GM23248 (cell line): ENCODE measurements at regions not wholly inside any gene's neighbourhood (a gene's known extent, or its start where the extent isn't known, plus 50 kb on each side); places are given as distances from the start of the nearest gene placed in this dataset.
A peak's percentile ranks its signal among the peaks of the same experiment; 100 is the strongest.

Source experiments
- DNase-seq: peaks from one replicate; pipeline ENCODE4 v3.0.0-alpha.2; 2015
- H2AFZ ChIP-seq: fragments of 200-600 bp; sonication (generic); 2 replicates; pipeline ENCODE4 v1.6.1; 2016; ENCODE audit warnings: antibody characterized with exemption
- H3F3A ChIP-seq: fragments of 200-600 bp; sonication (generic); 2 replicates; pipeline ENCODE4 v1.6.1; 2016; ENCODE audit warnings: mild to moderate bottlenecking, antibody characterized with exemption, mixed run types; ENCODE audit not compliant: insufficient read depth
- H3K27ac ChIP-seq: fragments of 200-600 bp; sonication (generic); 2 replicates; pipeline ENCODE4 v1.5.1; 2016; ENCODE audit warnings: mild to moderate bottlenecking
- H3K27me3 ChIP-seq: fragments of 200-600 bp; sonication (generic); replicated peaks from 2 replicates; pipeline ENCODE4 v1.6.1; 2016; ENCODE audit warnings: mild to moderate bottlenecking; ENCODE audit not compliant: insufficient read depth
- H3K36me3 ChIP-seq: fragments of 200-600 bp; sonication (generic); 2 replicates; pipeline ENCODE4 v1.6.1; 2016; ENCODE audit warnings: low read depth, mild to moderate bottlenecking
- H3K4me1 ChIP-seq: fragments of 200-600 bp; sonication (generic); 2 replicates; pipeline ENCODE4 v1.6.1; 2016; ENCODE audit warnings: mild to moderate bottlenecking; ENCODE audit not compliant: insufficient read depth
- H3K4me2 ChIP-seq: fragments of 200-600 bp; sonication (generic); one replicate; pipeline ENCODE4 v1.6.1; 2016; ENCODE audit warnings: mild to moderate bottlenecking; ENCODE audit not compliant: unreplicated experiment
- H3K4me3 ChIP-seq: fragments of 200-600 bp; sonication (generic); 2 replicates; pipeline ENCODE4 v1.5.1; 2016; ENCODE audit warnings: mild to moderate bottlenecking
- H3K79me2 ChIP-seq: fragments of 200-600 bp; sonication (generic); 2 replicates; pipeline ENCODE4 v1.6.1; 2016; ENCODE audit warnings: mild to moderate bottlenecking; ENCODE audit not compliant: insufficient read depth
- H3K9ac ChIP-seq: fragments of 200-600 bp; sonication (generic); 2 replicates; pipeline ENCODE4 v1.6.1; 2016; ENCODE audit warnings: mild to moderate bottlenecking
- H3K9me2 ChIP-seq: fragments of 200-600 bp; sonication (generic); 2 replicates; pipeline ENCODE4 v1.6.1; 2016; ENCODE audit warnings: mixed run types, mild to moderate bottlenecking, moderate library complexity; ENCODE audit not compliant: insufficient read depth
- H3K9me3 ChIP-seq: fragments of 200-600 bp; sonication (generic); one replicate; pipeline ENCODE4 v1.6.1; 2017; ENCODE audit warnings: low read depth
- H4K20me1 ChIP-seq: fragments of 200-600 bp; sonication (generic); 2 replicates; pipeline ENCODE4 v1.6.0; 2016; ENCODE audit not compliant: insufficient read depth
- EZH2 ChIP-seq: fragments of 200-600 bp; sonication (generic); IDR thresholded peaks from 2 replicates; pipeline ENCODE4 v1.6.1; 2018; ENCODE audit warnings: antibody characterized with exemption, mild to moderate bottlenecking; ENCODE audit not compliant: insufficient read depth, poor library complexity, severe bottlenecking
- EZH2phosphoT487 ChIP-seq: fragments of 200-600 bp; sonication (generic); IDR thresholded peaks from 2 replicates; pipeline ENCODE4 v1.6.1; 2018; ENCODE audit warnings: antibody characterized with exemption, moderate library complexity, mild to moderate bottlenecking, low read depth; ENCODE audit not compliant: insufficient read depth
- WGBS, 2 experiments: methylation state at CpG; one replicate each; pipeline ENCODE4 v1.1.6; 2015 to 2017; ENCODE audit warnings: low lambda C conversion rate in 2 of 2, low coverage in 1 of 2; ENCODE audit errors: missing lambda C conversion rate in 2 of 2; 5-methylcytosine and 5-hydroxymethylcytosine counted together
- in situ Hi-C: fragments of 300-500 bp; cut with MboI; formaldehyde crosslinking; loops from 2 replicates; pipeline ENCODE4 v1.15.0; 2020

DNA sequence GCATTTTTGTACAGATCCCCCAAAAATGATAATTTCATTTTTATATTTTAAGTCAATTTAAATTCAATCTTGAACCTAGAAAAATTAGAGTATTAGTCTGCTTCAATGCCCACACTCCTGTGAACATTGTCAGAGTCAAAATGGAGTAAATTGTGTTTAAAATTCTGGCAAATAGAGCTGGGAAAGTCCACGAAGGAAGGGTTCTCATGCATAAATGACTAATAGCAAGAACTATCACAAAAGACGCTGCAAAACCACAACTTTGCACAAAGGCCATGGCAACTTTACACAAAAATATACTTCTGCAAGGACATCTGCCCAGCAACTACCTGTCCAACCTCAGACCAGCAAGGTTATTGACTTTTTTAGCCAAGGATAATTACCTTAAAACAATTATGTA lies 203.2 kb upstream of the SMLR1 start:
- H2AFZ ChIP-seq, result no peak overlapping the region
- in situ Hi-C loops, result no loop called here
- H3K27ac ChIP-seq, result no peak overlapping the region

DNA sequence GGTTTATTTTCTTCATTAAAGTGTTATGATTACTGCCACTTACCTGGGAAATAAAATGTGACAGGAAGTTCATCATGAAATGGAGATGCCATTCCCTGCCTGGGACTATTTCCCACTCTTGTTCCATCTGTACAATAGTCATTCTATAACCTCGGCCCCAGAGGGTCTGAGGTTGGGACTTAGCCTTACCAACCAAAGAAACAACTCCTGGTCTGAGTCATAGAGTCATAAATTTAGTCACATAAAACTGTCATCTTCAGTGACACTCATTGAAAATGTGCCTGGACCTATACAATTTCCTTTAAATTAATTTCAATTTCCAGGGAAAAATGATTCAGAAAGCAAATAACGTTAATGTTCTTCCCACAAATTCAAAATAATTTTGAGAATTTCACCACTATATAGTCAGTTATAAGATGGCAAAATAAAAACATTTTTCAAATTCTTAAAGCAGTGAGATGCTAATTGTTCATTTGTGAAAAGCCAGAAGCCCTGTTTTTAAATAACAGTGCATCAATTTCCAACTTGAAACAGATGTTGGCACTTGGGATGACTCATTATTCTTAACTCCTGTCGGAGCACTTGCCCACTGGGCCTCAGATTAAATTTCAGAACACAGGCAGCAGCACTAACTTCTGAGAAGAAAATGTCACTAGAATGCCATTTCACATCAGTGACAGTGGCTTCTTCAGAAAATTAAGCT lies 201.2 kb upstream of the SMLR1 start:
- no peaks in the 10 kb centered on the region for H3K9me3 ChIP-seq
- H3F3A ChIP-seq, result peaks cover 18% of the 10 kb centered on the region
- no peaks in the 10 kb centered on the region for H4K20me1 ChIP-seq
- no peaks in the 10 kb centered on the region for H3K36me3 ChIP-seq
- peak; percentile 85 for DNase-seq
- H3K9ac ChIP-seq, result no peak overlapping the region
- H3K4me3 ChIP-seq, result no peak overlapping the region
- H3K4me2 ChIP-seq, result peak overlapping the region; percentile 31
- no peaks in the 10 kb centered on the region for H3K9me2 ChIP-seq
- H2AFZ ChIP-seq, result no peak overlapping the region
- H3K79me2 ChIP-seq, result no peaks in the 10 kb centered on the region
- peak; percentile 86; the same call in 1 of the 2 replicates for TF ChIP-seq EZH2phosphoT487
- TF ChIP-seq EZH2, result no peak
- peaks cover 26% of the 10 kb centered on the region for H3K4me1 ChIP-seq
- WGBS, 2 experiments, result 0% methylated on average over 3 of the region's 3 CpGs
- no peaks in the 10 kb centered on the region for H3K27me3 ChIP-seq
- in situ Hi-C loops, result no loop called here
- H3K27ac ChIP-seq, result peak overlapping the region; percentile 34

More for the DNA sequence above, 203.2 kb upstream of the SMLR1 start:
- TF ChIP-seq EZH2phosphoT487 (no peak), EZH2 (no peak)
- H4K20me1 ChIP-seq, result no peaks in the 10 kb centered on the region
- no peaks in the 10 kb centered on the region for H3K9me3 ChIP-seq
- no peaks in the 10 kb centered on the region for H3K36me3 ChIP-seq
- peaks cover 31% of the 10 kb centered on the region for H3K4me1 ChIP-seq
- no peak overlapping the region for H3K4me2 ChIP-seq
- H3K4me3 ChIP-seq, result no peak overlapping the region
- H3K9ac ChIP-seq, result no peak overlapping the region
- no peaks in the 10 kb centered on the region for H3K9me2 ChIP-seq
- H3F3A ChIP-seq, result peaks cover 18% of the 10 kb centered on the region
- DNase-seq, result no peak
- H3K79me2 ChIP-seq, result no peaks in the 10 kb centered on the region
- 79 to 94% methylated on average over 2 of the region's 2 CpGs for WGBS, 2 experiments
- H3K27me3 ChIP-seq, result no peaks in the 10 kb centered on the region

- no peak overlapping the region for H3K27ac ChIP-seq
- H3K27me3 ChIP-seq, result no peaks in the 10 kb centered on the region
- in situ Hi-C loops, result no loop called here
- no peaks in the 10 kb centered on the region for H3K9me3 ChIP-seq
- H3K4me2 ChIP-seq, result no peak overlapping the region
- no peak for TF ChIP-seq EZH2phosphoT487
- no peak overlapping the region for H3K9ac ChIP-seq
- WGBS, 2 experiments, result 97 to 99% methylated on average over 4 of the region's 4 CpGs
- H3F3A ChIP-seq, result peaks cover 18% of the 10 kb centered on the region
- H3K79me2 ChIP-seq, result no peaks in the 10 kb centered on the region
- H3K4me3 ChIP-seq, result no peak overlapping the region
- no peak overlapping the region for H2AFZ ChIP-seq
- DNase-seq, result no peak
- no peaks in the 10 kb centered on the region for H4K20me1 ChIP-seq
- no peaks in the 10 kb centered on the region for H3K36me3 ChIP-seq
- H3K9me2 ChIP-seq, result no peaks in the 10 kb centered on the region
- H3K4me1 ChIP-seq, result peaks cover 17% of the 10 kb centered on the region
Measured at GRCh38 chr6:130628862-130629261, 198.3 kb upstream of the SMLR1 start.

GRCh38 chr6:130629640-130630039 lies 197.6 kb upstream of the SMLR1 start:
- Histone ChIP-seq H3K27me3 (no peaks in the 10 kb centered on the region), H4K20me1 (no peaks in the 10 kb centered on the region)

More at GRCh38 chr6:130629640-130630039, 197.6 kb upstream of the SMLR1 start:
- Histone ChIP-seq H2AFZ (no peak overlapping the region), H3K9ac (no peak overlapping the region), H3K4me2 (no peak overlapping the region), H3K4me3 (no peak overlapping the region), H3F3A (peaks cover 18% of the 10 kb centered on the region), H3K9me2 (no peaks in the 10 kb centered on the region), H3K4me1 (peaks cover 17% of the 10 kb centered on the region), H3K36me3 (no peaks in the 10 kb centered on the region), H3K9me3 (no peaks in the 10 kb centered on the region), H3K79me2 (no peaks in the 10 kb centered on the region), H3K27ac (no peak overlapping the region)
- no peak for DNase-seq
- TF ChIP-seq EZH2 (no peak), EZH2phosphoT487 (no peak)
- in situ Hi-C loops, result no loop called here
